H9 (cell line): ENCODE measurements at regions not wholly inside any gene's neighbourhood (a gene's known extent, or its start where the extent isn't known, plus 50 kb on each side); places are given as distances from the start of the nearest gene placed in this dataset.

Experiments
- DNase-seq: peaks from one replicate; pipeline ENCODE4 v3.0.0-alpha.2; 2017
- H2AFZ ChIP-seq: one replicate; pipeline ENCODE4 v1.6.1; 2013; ENCODE audit warnings: mild to moderate bottlenecking, low read length, control low read depth, moderate library complexity
- H2AK5ac ChIP-seq: 2 replicates; pipeline ENCODE4 v1.6.1; 2013; ENCODE audit warnings: low read length, control low read depth, mixed read lengths; ENCODE audit not compliant: insufficient read length
- H2BK120ac ChIP-seq: one replicate; pipeline ENCODE4 v1.6.1; 2013; ENCODE audit warnings: low read depth, mild to moderate bottlenecking, low read length, control low read depth, inconsistent platforms; ENCODE audit not compliant: poor library complexity, severe bottlenecking
- H2BK12ac ChIP-seq: 2 replicates; pipeline ENCODE4 v1.6.1; 2013; ENCODE audit warnings: low read length, control low read depth, mixed read lengths, low read depth; ENCODE audit not compliant: insufficient read length
- H2BK15ac ChIP-seq: 2 replicates; pipeline ENCODE4 v1.6.1; 2013; ENCODE audit warnings: low read depth, low read length, control low read depth
- H2BK20ac ChIP-seq: one replicate; pipeline ENCODE4 v1.6.1; 2013; ENCODE audit warnings: low read depth, mild to moderate bottlenecking, low read length, control low read depth, inconsistent platforms; ENCODE audit not compliant: poor library complexity, severe bottlenecking
- H2BK5ac ChIP-seq: 2 replicates; pipeline ENCODE4 v1.6.1; 2013; ENCODE audit warnings: low read length, control low read depth, mixed read lengths; ENCODE audit not compliant: insufficient read length
- H3K14ac ChIP-seq: 2 replicates; pipeline ENCODE4 v1.6.1; 2013; ENCODE audit warnings: low read length, control low read depth; ENCODE audit not compliant: insufficient read depth
- H3K18ac ChIP-seq: 2 replicates; pipeline ENCODE4 v1.6.1; 2013; ENCODE audit warnings: low read depth, mild to moderate bottlenecking, mixed read lengths, low read length, control low read depth; ENCODE audit not compliant: insufficient read length
- H3K23ac ChIP-seq: 2 replicates; pipeline ENCODE4 v1.6.1; 2013; ENCODE audit warnings: low read length, control low read depth, mixed read lengths, low read depth; ENCODE audit not compliant: insufficient read length
- H3K23me2 ChIP-seq: 2 replicates; pipeline ENCODE4 v1.6.1; 2013; ENCODE audit warnings: low read depth, mild to moderate bottlenecking, mixed read lengths, low read length, control low read depth; ENCODE audit not compliant: insufficient read length, poor library complexity, severe bottlenecking
- H3K27ac ChIP-seq: 2 replicates; pipeline ENCODE4 v1.5.1; 2013; ENCODE audit warnings: low read length, control low read depth, mixed read lengths, low read depth; ENCODE audit not compliant: insufficient read length
- H3K27me3 ChIP-seq: 2 replicates; pipeline ENCODE4 v1.6.1; 2013; ENCODE audit warnings: low read length, control low read depth, inconsistent platforms; ENCODE audit not compliant: insufficient read depth
- H3K4ac ChIP-seq: 2 replicates; pipeline ENCODE4 v1.6.1; 2013; ENCODE audit warnings: low read depth, mild to moderate bottlenecking, control low read depth, inconsistent platforms, low read length, moderate library complexity
- H3K4me1 ChIP-seq: 2 replicates; pipeline ENCODE4 v1.6.1; 2013; ENCODE audit warnings: low read length, control low read depth, inconsistent platforms; ENCODE audit not compliant: insufficient read depth
- H3K4me2 ChIP-seq: 2 replicates; pipeline ENCODE4 v1.6.1; 2013; ENCODE audit warnings: low read length, control low read depth, mixed read lengths; ENCODE audit not compliant: insufficient read length, insufficient read depth
- H3K56ac ChIP-seq: 2 replicates; pipeline ENCODE4 v1.6.1; 2013; ENCODE audit warnings: low read depth, mild to moderate bottlenecking, mixed read lengths, low read length, control low read depth; ENCODE audit not compliant: insufficient read length
- H3K79me1 ChIP-seq: 2 replicates; pipeline ENCODE4 v1.6.1; 2013; ENCODE audit warnings: low read depth, mild to moderate bottlenecking, moderate library complexity, low read length, control low read depth, inconsistent platforms; ENCODE audit not compliant: insufficient read depth, poor library complexity, severe bottlenecking
- H3K79me2 ChIP-seq: 2 replicates; pipeline ENCODE4 v1.6.1; 2013; ENCODE audit warnings: low read length, control low read depth, inconsistent platforms; ENCODE audit not compliant: insufficient read depth
- H3K9ac ChIP-seq: 2 replicates; pipeline ENCODE4 v1.6.1; 2013; ENCODE audit warnings: low read length, control low read depth, mixed read lengths; ENCODE audit not compliant: insufficient read length; ENCODE audit errors: extremely low read depth
- H3K9me3 ChIP-seq: one replicate; pipeline ENCODE4 v1.6.1; 2013; ENCODE audit warnings: low read depth, low read length, inconsistent platforms; ENCODE audit not compliant: control insufficient read depth
- H3T11ph ChIP-seq: one replicate; pipeline ENCODE4 v1.6.1; 2013; ENCODE audit warnings: mild to moderate bottlenecking, low read length, control low read depth, inconsistent platforms
- H4K20me1 ChIP-seq: one replicate; pipeline ENCODE4 v1.6.1; 2013; ENCODE audit not compliant: control insufficient read depth, insufficient read length, insufficient read depth
- H4K5ac ChIP-seq: 2 replicates; pipeline ENCODE4 v1.6.1; 2013; ENCODE audit warnings: low read depth, mild to moderate bottlenecking, mixed read lengths, low read length, control low read depth; ENCODE audit not compliant: insufficient read length
- H4K8ac ChIP-seq: replicated peaks from 2 replicates; pipeline ENCODE4 v1.6.1; 2013; ENCODE audit warnings: low read length, control low read depth, mixed read lengths, low read depth; ENCODE audit not compliant: insufficient read length
- H4K91ac ChIP-seq: 2 replicates; pipeline ENCODE4 v1.6.1; 2013; ENCODE audit warnings: low read depth, mild to moderate bottlenecking, moderate library complexity, mixed read lengths, low read length, control low read depth; ENCODE audit not compliant: insufficient read length
- H3K27ac Mint-ChIP-seq, 3 experiments: 2 replicates in 2 of 3; 3 replicates in 1 of 3; pipeline ENCODE4 v1.8.0; 2020 to 2021; ENCODE audit warnings: mixed read lengths in 3 of 3, mild to moderate bottlenecking in 1 of 3, moderate library complexity in 1 of 3
- H3K27me3 Mint-ChIP-seq: 2 replicates; pipeline ENCODE4 v1.8.0; 2021; ENCODE audit warnings: low read depth, mild to moderate bottlenecking, moderate library complexity, mixed read lengths
- H3K36me3 Mint-ChIP-seq, 3 experiments: 2 replicates in 2 of 3; 3 replicates in 1 of 3; pipeline ENCODE4 v1.8.0; 2020 to 2021; ENCODE audit warnings: low read depth in 3 of 3, mixed read lengths in 3 of 3; ENCODE audit not compliant: insufficient read depth in 1 of 3
- H3K4me1 Mint-ChIP-seq, 2 experiments: 2 replicates each; pipeline ENCODE4 v1.8.0; 2020; ENCODE audit warnings: mixed read lengths in 2 of 2
- H3K4me3 Mint-ChIP-seq, 2 experiments: 2 replicates in 1 of 2; 3 replicates in 1 of 2; pipeline ENCODE4 v1.8.0; 2020 to 2021; ENCODE audit warnings: mild to moderate bottlenecking in 2 of 2, mixed read lengths in 2 of 2, moderate library complexity in 1 of 2
- H3K9me3 Mint-ChIP-seq, 2 experiments: 2 replicates in 1 of 2; 3 replicates in 1 of 2; pipeline ENCODE4 v1.8.0; 2020; ENCODE audit warnings: mild to moderate bottlenecking in 2 of 2, mixed read lengths in 2 of 2, moderate library complexity in 1 of 2
- WGBS: extraction: QIAGEN DNeasy Blood & Tissue Kit; methylation state at CpG from one replicate; pipeline ENCODE4 v1.1.7; 2013; ENCODE audit warnings: missing lambda C conversion rate, low lambda C conversion rate, mixed read lengths; ENCODE audit not compliant: insufficient read length; ENCODE audit errors: extremely low coverage; 5-methylcytosine and 5-hydroxymethylcytosine counted together
- TF ChIP-seq, protein P1 (sequence below): fragments of 200-600 bp; sonication (generic); conservative IDR thresholded peaks from 3 replicates; pipeline ENCODE4 v1.8.0; 2021; ENCODE audit warnings: antibody characterized with exemption, mild to moderate bottlenecking

DNA sequence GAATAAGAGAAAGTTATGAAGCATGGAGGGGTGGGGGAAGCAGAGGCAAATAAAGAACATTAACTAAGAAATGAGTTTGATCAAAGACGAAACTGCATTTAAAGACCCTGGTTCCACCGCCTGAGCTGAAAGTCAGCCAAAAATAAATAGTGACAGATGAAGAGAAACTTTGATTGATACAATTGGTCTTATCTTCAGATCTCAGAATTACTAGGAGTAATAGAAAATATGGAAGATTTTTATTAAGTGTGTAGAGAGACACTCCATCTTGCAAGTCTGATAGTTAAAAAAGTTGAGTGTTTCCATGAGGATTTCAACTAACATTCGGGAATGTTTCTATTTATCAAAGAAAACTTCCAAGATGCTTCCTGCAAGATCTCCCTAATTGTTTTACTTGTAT lies 418.2 kb upstream of the ADGRL2 start:
- Mint-ChIP-seq H3K27me3 (no peaks in the 10 kb centered on the region), H3K27ac (no peak overlapping the region), H3K4me3 (no peak overlapping the region), H3K4me1 (peaks cover 16 to 21% of the 10 kb centered on the region in 2 experiments), H3K9me3 (no peaks in the 10 kb centered on the region), H3K36me3 (no peaks in the 10 kb centered on the region)
- no peaks in the 10 kb centered on the region for H3K27me3 ChIP-seq
- H2BK20ac ChIP-seq, result no peak overlapping the region
- no peak overlapping the region for H4K8ac ChIP-seq
- no peak overlapping the region for H3K4me2 ChIP-seq
- H2BK120ac ChIP-seq, result no peak overlapping the region
- H3T11ph ChIP-seq, result no peak overlapping the region
- H2AK5ac ChIP-seq, result no peak overlapping the region
- H3K9me3 ChIP-seq, result no peaks in the 10 kb centered on the region
- no peaks in the 10 kb centered on the region for H3K79me2 ChIP-seq
- H3K18ac ChIP-seq, result no peak overlapping the region
- no peak overlapping the region for H2BK5ac ChIP-seq
- H4K20me1 ChIP-seq, result no peaks in the 10 kb centered on the region
- no peak overlapping the region for H3K27ac ChIP-seq
- H4K91ac ChIP-seq, result no peak overlapping the region
- H3K23ac ChIP-seq, result no peak overlapping the region
- H2AFZ ChIP-seq, result no peak overlapping the region
- no peak overlapping the region for H3K4ac ChIP-seq
- DNase-seq, result no peak
- H2BK15ac ChIP-seq, result no peak overlapping the region
- peaks cover 7% of the 10 kb centered on the region; the same call in 1 of the 2 replicates for H3K4me1 ChIP-seq
- no peaks in the 10 kb centered on the region for H3K79me1 ChIP-seq
- no peak overlapping the region for H3K9ac ChIP-seq
- H3K23me2 ChIP-seq, result no peaks in the 10 kb centered on the region
- H2BK12ac ChIP-seq, result no peak overlapping the region
- no peak overlapping the region for H4K5ac ChIP-seq
- no CpG with 5 or more reads among the region's 3 CpGs for WGBS
- TF ChIP-seq, protein P1, sequence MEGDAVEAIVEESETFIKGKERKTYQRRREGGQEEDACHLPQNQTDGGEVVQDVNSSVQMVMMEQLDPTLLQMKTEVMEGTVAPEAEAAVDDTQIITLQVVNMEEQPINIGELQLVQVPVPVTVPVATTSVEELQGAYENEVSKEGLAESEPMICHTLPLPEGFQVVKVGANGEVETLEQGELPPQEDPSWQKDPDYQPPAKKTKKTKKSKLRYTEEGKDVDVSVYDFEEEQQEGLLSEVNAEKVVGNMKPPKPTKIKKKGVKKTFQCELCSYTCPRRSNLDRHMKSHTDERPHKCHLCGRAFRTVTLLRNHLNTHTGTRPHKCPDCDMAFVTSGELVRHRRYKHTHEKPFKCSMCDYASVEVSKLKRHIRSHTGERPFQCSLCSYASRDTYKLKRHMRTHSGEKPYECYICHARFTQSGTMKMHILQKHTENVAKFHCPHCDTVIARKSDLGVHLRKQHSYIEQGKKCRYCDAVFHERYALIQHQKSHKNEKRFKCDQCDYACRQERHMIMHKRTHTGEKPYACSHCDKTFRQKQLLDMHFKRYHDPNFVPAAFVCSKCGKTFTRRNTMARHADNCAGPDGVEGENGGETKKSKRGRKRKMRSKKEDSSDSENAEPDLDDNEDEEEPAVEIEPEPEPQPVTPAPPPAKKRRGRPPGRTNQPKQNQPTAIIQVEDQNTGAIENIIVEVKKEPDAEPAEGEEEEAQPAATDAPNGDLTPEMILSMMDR, result no peak
- H3K56ac ChIP-seq, result no peak overlapping the region
- H3K14ac ChIP-seq, result no peak overlapping the region
